Progenitor cell of endocrine pancreas (in vitro differentiated cells): ENCODE measurements at regions not wholly inside any gene's neighbourhood (a gene's known extent, or its start where the extent isn't known, plus 50 kb on each side); places are given as distances from the start of the nearest gene placed in this dataset.

ENCODE experiments used
- DNase-seq: peaks from one replicate; pipeline ENCODE4 v3.0.0; 2021; ENCODE audit warnings: low spot score; ENCODE audit not compliant: unreplicated experiment
- H3K27ac Mint-ChIP-seq: 2 replicates; pipeline ENCODE4 v1.8.0; 2021; ENCODE audit warnings: mild to moderate bottlenecking, moderate library complexity, mixed read lengths
- H3K27me3 Mint-ChIP-seq: 2 replicates; pipeline ENCODE4 v1.8.0; 2021; ENCODE audit warnings: mixed read lengths
- H3K36me3 Mint-ChIP-seq: 2 replicates; pipeline ENCODE4 v1.8.0; 2022; ENCODE audit warnings: mixed read lengths; ENCODE audit not compliant: insufficient read depth
- H3K4me1 Mint-ChIP-seq: 2 replicates; pipeline ENCODE4 v1.8.0; 2021; ENCODE audit warnings: low read depth, mixed read lengths
- H3K4me3 Mint-ChIP-seq: 2 replicates; pipeline ENCODE4 v1.8.0; 2021; ENCODE audit warnings: low read depth, mild to moderate bottlenecking, moderate library complexity, mixed read lengths
- H3K9me3 Mint-ChIP-seq: 2 replicates; pipeline ENCODE4 v1.8.0; 2021; ENCODE audit warnings: low read depth, mixed read lengths
- CTCF ChIP-seq: fragments of 200-600 bp; sonication (generic); IDR thresholded peaks from one replicate; pipeline ENCODE4 v1.5.0; 2021; ENCODE audit warnings: antibody characterized with exemption, mild to moderate bottlenecking; ENCODE audit not compliant: unreplicated experiment

GRCh38 chr9:109830545-109830944 is 50.5 kb downstream of the PALM2AKAP2 start:
- DNase-seq, result no peak
- no peak overlapping the region for H3K4me3 Mint-ChIP-seq
- H3K9me3 Mint-ChIP-seq, result no peaks in the 10 kb centered on the region
- H3K27me3 Mint-ChIP-seq, result peaks cover 19% of the 10 kb centered on the region
- H3K27ac Mint-ChIP-seq, result no peak overlapping the region
- no peaks in the 10 kb centered on the region for H3K36me3 Mint-ChIP-seq
- TF ChIP-seq CTCF, result no peak
- H3K4me1 Mint-ChIP-seq, result no peaks in the 10 kb centered on the region

DNA sequence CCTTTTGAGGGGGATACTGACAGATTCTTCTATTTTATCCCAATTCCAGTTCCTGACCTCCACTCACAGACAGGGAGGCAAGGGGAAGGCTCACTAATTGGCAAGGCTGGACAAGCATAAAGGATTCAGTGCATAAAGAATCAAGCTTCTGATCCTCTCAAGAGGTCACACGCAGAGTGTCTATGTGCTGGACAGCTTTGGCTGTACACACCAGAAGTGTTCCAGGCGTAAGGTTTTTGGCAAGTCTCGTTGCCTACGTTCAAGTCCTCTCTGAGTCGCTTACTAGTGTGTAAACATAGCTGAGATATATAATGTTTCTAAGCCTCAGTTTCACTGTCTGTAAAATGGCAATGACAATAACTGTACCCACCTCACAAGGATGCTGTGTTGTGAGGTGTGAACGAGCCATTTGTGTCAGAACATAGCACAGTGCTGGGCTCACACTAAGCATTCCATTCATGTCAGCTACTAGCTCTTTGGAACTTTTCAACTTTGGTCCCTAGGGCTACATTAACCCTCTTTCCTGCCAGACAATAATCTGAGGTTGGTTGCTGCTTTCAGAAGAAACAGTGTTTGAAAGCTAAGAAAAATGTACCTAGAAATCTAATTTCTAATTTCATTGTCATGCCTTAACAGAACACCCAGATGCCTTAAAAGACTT is 52.1 kb downstream of the PALM2AKAP2 start:
- no peak overlapping the region for H3K27ac Mint-ChIP-seq
- H3K27me3 Mint-ChIP-seq, result peaks cover 14% of the 10 kb centered on the region
- no peak for DNase-seq
- no peaks in the 10 kb centered on the region for H3K4me1 Mint-ChIP-seq
- no peak for TF ChIP-seq CTCF
- H3K9me3 Mint-ChIP-seq, result no peaks in the 10 kb centered on the region
- H3K4me3 Mint-ChIP-seq, result no peak overlapping the region
- H3K36me3 Mint-ChIP-seq, result no peaks in the 10 kb centered on the region

DNA sequence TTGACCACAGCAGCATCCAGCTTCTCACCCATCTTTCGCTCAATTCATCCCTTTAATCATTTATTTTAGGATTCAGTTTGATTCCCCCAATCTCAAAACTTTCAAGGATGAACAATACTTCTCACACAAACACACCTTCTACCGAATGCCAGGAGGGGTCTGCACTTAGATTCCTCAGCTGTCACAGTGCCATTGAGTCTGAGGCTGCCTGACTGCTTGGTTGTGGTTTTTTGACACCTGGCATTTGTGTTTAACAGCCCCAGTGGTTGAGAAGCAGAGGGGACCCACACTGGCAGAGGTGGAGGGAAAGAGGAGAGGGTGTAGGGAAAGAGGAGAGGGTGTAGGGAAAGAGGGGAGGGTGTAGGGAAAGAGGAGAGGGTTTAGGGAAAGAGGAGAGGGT is 54.9 kb downstream of the PALM2AKAP2 start:
- Mint-ChIP-seq H3K36me3 (no peaks in the 10 kb centered on the region), H3K27me3 (peaks cover 8% of the 10 kb centered on the region), H3K4me1 (no peaks in the 10 kb centered on the region), H3K27ac (no peak overlapping the region), H3K4me3 (no peak overlapping the region), H3K9me3 (no peaks in the 10 kb centered on the region)
- TF ChIP-seq CTCF, result no peak
- DNase-seq, result no peak

GRCh38 chr9:109843641-109844040 is 63.6 kb downstream of the PALM2AKAP2 start:
- Mint-ChIP-seq H3K9me3 (no peaks in the 10 kb centered on the region), H3K4me3 (no peak overlapping the region), H3K27me3 (peaks cover 5% of the 10 kb centered on the region), H3K4me1 (no peaks in the 10 kb centered on the region), H3K36me3 (no peaks in the 10 kb centered on the region), H3K27ac (no peak overlapping the region)
- no peak for TF ChIP-seq CTCF
- DNase-seq, result no peak

DNA sequence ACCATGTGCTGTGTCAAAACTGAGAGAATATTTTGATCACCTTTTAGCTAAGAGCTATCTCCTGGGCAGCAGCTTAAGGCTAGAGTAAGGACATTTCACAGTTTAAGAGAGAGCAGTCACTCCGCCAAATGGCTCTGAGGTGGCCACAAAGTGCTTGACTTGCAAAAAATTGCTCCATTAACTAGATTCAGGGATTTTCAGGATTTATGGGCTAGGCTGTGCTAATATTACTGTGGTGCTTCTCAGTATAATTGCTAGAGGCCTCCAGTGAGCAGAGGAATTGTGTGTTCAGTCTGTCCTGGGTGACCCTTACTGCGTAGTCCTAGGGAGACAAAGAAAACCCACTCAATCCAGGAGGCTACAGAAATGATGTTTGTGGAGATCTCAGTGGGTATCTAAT is 65.2 kb downstream of the PALM2AKAP2 start:
- Mint-ChIP-seq H3K36me3 (no peaks in the 10 kb centered on the region), H3K9me3 (no peaks in the 10 kb centered on the region), H3K27me3 (peaks cover 4% of the 10 kb centered on the region), H3K4me3 (no peak overlapping the region), H3K27ac (no peak overlapping the region), H3K4me1 (no peaks in the 10 kb centered on the region)
- no peak for DNase-seq
- TF ChIP-seq CTCF, result no peak
